ENCODE measurements at regions not wholly inside any gene's neighbourhood (a gene's known extent, or its start where the extent isn't known, plus 50 kb on each side); places are given as distances from the start of the nearest gene placed in this dataset.

GRCh38 chr10:105982735-105983134 lies 1181.8 kb downstream of the SORCS1 start:
- TF ChIP-seq CTCF (optimal IDR thresholded peaks at IDR 0.05 in 1 of 3, IDR thresholded peaks at IDR 0.05 in 1 of 3, conservative IDR thresholded peaks at IDR 0.05 in 1 of 3; ENCODE audit: extremely low read depth in 1 of 3, insufficient read depth in 2 of 3, low read length in 3 of 3) (no peak), EZH2 (IDR thresholded peaks at IDR 0.05; ENCODE audit: low read length) (no peak)

Data from keratinocyte (primary cell).